Osteoblast (primary cell): ENCODE measurements at regions not wholly inside any gene's neighbourhood (a gene's known extent, or its start where the extent isn't known, plus 50 kb on each side); places are given as distances from the start of the nearest gene placed in this dataset.

ENCODE experiments used
- DNase-seq: peaks from one replicate; pipeline ENCODE4 v3.0.0; 2011; ENCODE audit warnings: low spot score, mixed read lengths; ENCODE audit not compliant: insufficient read length; ENCODE audit errors: missing footprints
- H2AFZ ChIP-seq: 2 replicates; pipeline ENCODE4 v1.6.0; 2011; ENCODE audit warnings: mild to moderate bottlenecking, low read length
- H3K27ac ChIP-seq: 2 replicates; pipeline ENCODE4 v1.5.1; 2011; ENCODE audit warnings: mild to moderate bottlenecking, low read depth, low read length, moderate library complexity
- H3K27me3 ChIP-seq: 2 replicates; pipeline ENCODE4 v1.6.0; 2012; ENCODE audit warnings: mild to moderate bottlenecking, control low read depth, inconsistent platforms, low read length, moderate library complexity; ENCODE audit not compliant: insufficient read depth
- H3K36me3 ChIP-seq: 2 replicates; pipeline ENCODE4 v1.5.1; 2011; ENCODE audit warnings: mild to moderate bottlenecking, low read length, control low read depth, moderate library complexity; ENCODE audit not compliant: insufficient read depth
- H3K4me1 ChIP-seq: 2 replicates; pipeline ENCODE4 v1.5.1; 2011; ENCODE audit warnings: mild to moderate bottlenecking, low read length, control low read depth, moderate library complexity; ENCODE audit not compliant: insufficient read depth
- H3K4me2 ChIP-seq: 2 replicates; pipeline ENCODE4 v1.6.0; 2011; ENCODE audit warnings: mild to moderate bottlenecking, low read length; ENCODE audit not compliant: insufficient read depth
- H3K4me3 ChIP-seq: fragments of 200-600 bp; sonication (generic); 3 replicates; pipeline ENCODE4 v1.5.1; 2012; ENCODE audit warnings: mild to moderate bottlenecking, low read length, inconsistent platforms; ENCODE audit not compliant: insufficient read depth
- H3K79me2 ChIP-seq: 2 replicates; pipeline ENCODE4 v1.6.0; 2012; ENCODE audit warnings: mild to moderate bottlenecking, low read length, control low read depth, inconsistent platforms; ENCODE audit not compliant: insufficient read depth
- H3K9me3 ChIP-seq: 2 replicates; pipeline ENCODE4 v1.5.1; 2011; ENCODE audit warnings: low read depth, low read length, control low read depth
- H4K20me1 ChIP-seq: 2 replicates; pipeline ENCODE4 v1.6.0; 2012; ENCODE audit warnings: mild to moderate bottlenecking, low read length, control low read depth; ENCODE audit not compliant: insufficient read depth
- TF ChIP-seq, protein P1 (sequence below): IDR thresholded peaks from 2 replicates; pipeline ENCODE4 v1.5.1; 2011; ENCODE audit warnings: mild to moderate bottlenecking, low read depth, low read length, moderate library complexity; ENCODE audit errors: extremely low read depth

DNA sequence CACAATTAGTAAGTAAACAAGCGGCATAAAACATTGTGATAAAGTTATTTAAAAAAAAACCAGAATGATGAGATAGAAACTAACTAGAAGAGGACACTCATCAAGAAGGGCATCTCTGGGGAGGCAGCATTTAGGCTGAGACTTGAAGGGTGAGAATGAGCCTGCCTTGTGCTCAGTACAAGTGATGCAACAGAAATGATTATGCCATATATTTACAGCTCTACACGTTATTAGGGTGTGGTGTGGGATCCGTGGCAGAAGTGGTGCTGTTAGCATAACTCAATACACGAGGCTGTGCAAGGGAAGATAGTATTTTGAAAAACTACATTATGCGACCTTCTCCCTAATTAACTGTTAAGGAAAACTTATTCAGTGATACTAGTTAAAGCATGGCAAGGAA, 178.5 kb upstream of the ATF7IP start:
- Histone ChIP-seq H3K4me2 (no peak overlapping the region), H2AFZ (no peak overlapping the region), H3K36me3 (no peaks in the 10 kb centered on the region), H3K27ac (no peak overlapping the region), H4K20me1 (no peaks in the 10 kb centered on the region), H3K4me1 (no peaks in the 10 kb centered on the region), H3K4me3 (no peak overlapping the region), H3K79me2 (no peaks in the 10 kb centered on the region), H3K9me3 (no peaks in the 10 kb centered on the region), H3K27me3 (peaks cover 3% of the 10 kb centered on the region)
- TF ChIP-seq, protein P1, sequence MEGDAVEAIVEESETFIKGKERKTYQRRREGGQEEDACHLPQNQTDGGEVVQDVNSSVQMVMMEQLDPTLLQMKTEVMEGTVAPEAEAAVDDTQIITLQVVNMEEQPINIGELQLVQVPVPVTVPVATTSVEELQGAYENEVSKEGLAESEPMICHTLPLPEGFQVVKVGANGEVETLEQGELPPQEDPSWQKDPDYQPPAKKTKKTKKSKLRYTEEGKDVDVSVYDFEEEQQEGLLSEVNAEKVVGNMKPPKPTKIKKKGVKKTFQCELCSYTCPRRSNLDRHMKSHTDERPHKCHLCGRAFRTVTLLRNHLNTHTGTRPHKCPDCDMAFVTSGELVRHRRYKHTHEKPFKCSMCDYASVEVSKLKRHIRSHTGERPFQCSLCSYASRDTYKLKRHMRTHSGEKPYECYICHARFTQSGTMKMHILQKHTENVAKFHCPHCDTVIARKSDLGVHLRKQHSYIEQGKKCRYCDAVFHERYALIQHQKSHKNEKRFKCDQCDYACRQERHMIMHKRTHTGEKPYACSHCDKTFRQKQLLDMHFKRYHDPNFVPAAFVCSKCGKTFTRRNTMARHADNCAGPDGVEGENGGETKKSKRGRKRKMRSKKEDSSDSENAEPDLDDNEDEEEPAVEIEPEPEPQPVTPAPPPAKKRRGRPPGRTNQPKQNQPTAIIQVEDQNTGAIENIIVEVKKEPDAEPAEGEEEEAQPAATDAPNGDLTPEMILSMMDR = no peak
- no peak for DNase-seq

DNA sequence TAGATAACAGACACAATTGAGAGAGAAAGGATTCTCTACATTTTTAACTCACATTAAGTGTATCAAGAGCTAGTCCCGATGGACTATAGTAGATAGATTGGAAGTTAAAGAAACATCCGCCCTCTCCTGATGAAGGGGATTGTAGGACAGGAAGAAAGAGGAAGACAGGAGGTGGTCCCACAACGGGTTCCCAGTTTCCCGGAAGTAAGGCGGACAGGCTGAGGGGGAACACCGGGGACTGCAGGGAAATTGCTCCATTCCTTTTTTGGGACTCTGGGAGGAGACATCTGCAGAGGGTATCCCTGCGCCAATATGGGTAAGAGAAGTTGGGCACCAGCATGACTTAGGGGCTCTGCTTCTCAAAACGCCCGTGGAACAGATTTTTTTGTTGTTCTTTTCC, 177.5 kb upstream of the ATF7IP start:
- no peaks in the 10 kb centered on the region for H3K4me1 ChIP-seq
- peaks cover 3% of the 10 kb centered on the region for H3K27me3 ChIP-seq
- no peaks in the 10 kb centered on the region for H3K36me3 ChIP-seq
- TF ChIP-seq, protein P1 = no peak
- H4K20me1 ChIP-seq = no peaks in the 10 kb centered on the region
- H3K4me3 ChIP-seq = no peak overlapping the region
- DNase-seq = no peak
- H3K27ac ChIP-seq = no peak overlapping the region
- no peaks in the 10 kb centered on the region for H3K9me3 ChIP-seq
- no peaks in the 10 kb centered on the region for H3K79me2 ChIP-seq
- H3K4me2 ChIP-seq = no peak overlapping the region
- no peak overlapping the region for H2AFZ ChIP-seq

DNA sequence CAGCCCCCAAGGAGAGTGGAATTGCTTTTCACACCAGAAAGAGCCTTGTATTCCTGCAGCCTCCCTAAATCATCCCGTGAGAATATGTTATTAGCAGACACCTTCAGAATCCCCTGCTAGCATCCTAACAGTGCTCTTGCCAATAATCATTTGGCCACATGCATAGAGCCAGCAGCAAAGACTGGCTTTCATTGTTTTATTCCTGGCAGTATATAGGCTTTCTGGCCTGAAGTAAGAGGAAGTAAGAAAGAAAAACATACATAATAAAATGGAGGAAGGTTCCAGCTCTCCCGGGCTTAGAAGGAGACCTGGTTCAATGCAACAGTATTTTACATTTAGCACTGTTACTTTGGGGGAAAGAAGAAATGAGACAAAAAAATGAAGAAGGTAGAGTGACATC, 176.7 kb upstream of the ATF7IP start:
- no peak overlapping the region for H3K27ac ChIP-seq
- no peak for DNase-seq
- TF ChIP-seq, protein P1 = no peak
- H3K9me3 ChIP-seq = no peaks in the 10 kb centered on the region
- no peak overlapping the region for H2AFZ ChIP-seq
- H3K4me3 ChIP-seq = no peak overlapping the region
- H3K27me3 ChIP-seq = peaks cover 3% of the 10 kb centered on the region
- no peaks in the 10 kb centered on the region for H4K20me1 ChIP-seq
- no peak overlapping the region for H3K4me2 ChIP-seq
- no peaks in the 10 kb centered on the region for H3K4me1 ChIP-seq
- no peaks in the 10 kb centered on the region for H3K36me3 ChIP-seq
- no peaks in the 10 kb centered on the region for H3K79me2 ChIP-seq

DNA sequence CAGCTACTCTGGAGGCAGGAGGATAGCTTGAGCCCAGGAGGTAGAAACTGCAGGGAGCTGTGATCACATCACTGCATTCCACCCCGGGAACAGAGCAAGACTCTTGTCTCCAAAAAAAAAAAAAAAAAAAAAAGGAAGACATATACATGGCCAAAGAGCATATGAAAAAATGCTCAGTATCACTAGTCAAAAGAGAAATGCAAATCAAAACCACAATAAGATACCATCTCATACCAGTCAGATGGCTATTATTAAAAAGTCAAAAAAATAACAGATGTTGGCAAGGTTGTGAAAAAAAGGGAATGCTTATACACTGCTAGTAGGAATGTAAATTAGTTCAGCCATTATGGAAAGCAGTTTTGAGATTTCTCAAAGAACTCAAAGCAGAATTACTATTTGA, 174.8 kb upstream of the ATF7IP start:
- Histone ChIP-seq H3K79me2 (no peaks in the 10 kb centered on the region), H4K20me1 (no peaks in the 10 kb centered on the region), H3K9me3 (no peaks in the 10 kb centered on the region), H3K4me2 (no peak overlapping the region), H3K4me1 (no peaks in the 10 kb centered on the region), H3K27ac (no peak overlapping the region), H2AFZ (no peak overlapping the region), H3K4me3 (no peak overlapping the region), H3K36me3 (no peaks in the 10 kb centered on the region), H3K27me3 (peaks cover 3% of the 10 kb centered on the region)
- TF ChIP-seq, protein P1 = no peak
- no peak for DNase-seq
